MCF 10A (cell line): ENCODE measurements at regions not wholly inside any gene's neighbourhood (a gene's known extent, or its start where the extent isn't known, plus 50 kb on each side); places are given as distances from the start of the nearest gene placed in this dataset.

Source experiments
- BruUV-seq: library from RNA; stranded (reverse); fragments of 400-500 nt; replicated peaks from 2 replicates; lab custom pipeline; 2021; lab: Mats Ljungman, UMichigan
- CTCF ChIA-PET: fragments of 300-600 bp; sonication (Branson Sonifier 250); formaldehyde crosslinking; extraction: SDS; loops from one replicate; lab custom pipeline; 2021; ENCODE audit warnings: antibody characterized with exemption, inconsistent platforms; lab: Yijun Ruan, JAX
- POLR2A ChIA-PET: fragments of 300-600, 350-650 bp; sonication (Branson Sonifier 250); formaldehyde crosslinking; extraction: SDS; loops from one replicate; lab custom pipeline; 2020; ENCODE audit warnings: antibody characterized with exemption, inconsistent platforms; lab: Yijun Ruan, JAX
- DNase-seq: peaks from one replicate; pipeline ENCODE4 v3.0.0-alpha.2; 2018; ENCODE audit not compliant: unreplicated experiment
- H3K27ac Mint-ChIP-seq: one replicate; pipeline ENCODE4 v1.8.0; 2022; ENCODE audit warnings: mild to moderate bottlenecking, low read depth, mixed read lengths; ENCODE audit not compliant: unreplicated experiment
- H3K27me3 Mint-ChIP-seq: one replicate; pipeline ENCODE4 v1.8.0; 2022; ENCODE audit warnings: mixed read lengths; ENCODE audit not compliant: insufficient read depth, unreplicated experiment
- H3K36me3 Mint-ChIP-seq: one replicate; pipeline ENCODE4 v1.8.0; 2022; ENCODE audit warnings: mild to moderate bottlenecking, moderate library complexity, mixed read lengths; ENCODE audit not compliant: insufficient read depth, unreplicated experiment
- H3K4me1 Mint-ChIP-seq: one replicate; pipeline ENCODE4 v1.8.0; 2022; ENCODE audit warnings: mixed read lengths; ENCODE audit not compliant: insufficient read depth, unreplicated experiment
- H3K4me3 Mint-ChIP-seq: one replicate; pipeline ENCODE4 v1.8.0; 2022; ENCODE audit warnings: mild to moderate bottlenecking, moderate library complexity, mixed read lengths; ENCODE audit not compliant: unreplicated experiment
- H3K9me3 Mint-ChIP-seq: one replicate; pipeline ENCODE4 v1.8.0; 2022; ENCODE audit warnings: mixed read lengths; ENCODE audit not compliant: unreplicated experiment
- CTCF ChIP-seq: fragments of 200-600 bp; IDR thresholded peaks from one replicate; pipeline ENCODE4 v1.8.0; 2022; ENCODE audit warnings: antibody characterized with exemption, mild to moderate bottlenecking; ENCODE audit not compliant: unreplicated experiment
- intact Hi-C: fragments of 100-400 bp; cut with micrococcal nuclease; formaldehyde crosslinking; loops from 2 replicates; pipeline ENCODE4 v1.14.1; 2022

GRCh38 chr4:97123573-97123972 is 1019.7 kb downstream of the STPG2 start:
- BruUV-seq, result no TSS peak
- no peak for TF ChIP-seq CTCF
- Mint-ChIP-seq H3K27me3 (no peaks in the 10 kb centered on the region), H3K36me3 (no peaks in the 10 kb centered on the region), H3K27ac (no peak overlapping the region), H3K4me3 (no peak overlapping the region), H3K9me3 (no peaks in the 10 kb centered on the region), H3K4me1 (no peaks in the 10 kb centered on the region)
- ChIA-PET CTCF (interaction anchor here (0.6 kb wide), 1 partner anchor 1957 kb away, joined by 5 read pairs; no protein-coding TSS in a partner anchor), POLR2A (no interaction called here)
- intact Hi-C loops, result no loop called here
- no peak for DNase-seq

- BruUV-seq, result no TSS peak
- Mint-ChIP-seq H3K36me3 (no peaks in the 10 kb centered on the region), H3K4me1 (no peaks in the 10 kb centered on the region), H3K9me3 (no peaks in the 10 kb centered on the region), H3K4me3 (no peak overlapping the region), H3K27ac (peak overlapping the region; percentile 75), H3K27me3 (no peaks in the 10 kb centered on the region)
- ChIA-PET POLR2A (no interaction called here), CTCF (interaction anchor here (0.6 kb wide), 2 partner anchors 973 to 1830 kb away, joined by 3 to 4 read pairs; no protein-coding TSS in a partner anchor)
- TF ChIP-seq CTCF, result no peak
- DNase-seq, result no peak
- intact Hi-C loops, result no loop called here
Measured at GRCh38 chr4:97132435-97132834, 1010.8 kb downstream of the STPG2 start.

GRCh38 chr4:97134456-97134855 is 1008.8 kb downstream of the STPG2 start:
- DNase-seq, result no peak
- H3K27me3 Mint-ChIP-seq, result no peaks in the 10 kb centered on the region
- ChIA-PET POLR2A (no interaction called here), CTCF (no interaction called here)
- H3K4me1 Mint-ChIP-seq, result peaks cover 5% of the 10 kb centered on the region
- TF ChIP-seq CTCF, result no peak
- no peaks in the 10 kb centered on the region for H3K36me3 Mint-ChIP-seq
- H3K4me3 Mint-ChIP-seq, result no peak overlapping the region
- BruUV-seq, result no TSS peak
- intact Hi-C loops, result no loop called here
- peaks cover 14% of the 10 kb centered on the region for H3K9me3 Mint-ChIP-seq
- no peak overlapping the region for H3K27ac Mint-ChIP-seq

GRCh38 chr4:97139791-97140190 is 1003.5 kb downstream of the STPG2 start:
- BruUV-seq, result no TSS peak
- no peak for TF ChIP-seq CTCF
- H3K4me1 Mint-ChIP-seq, result peaks cover 16% of the 10 kb centered on the region
- DNase-seq, result no peak
- H3K27me3 Mint-ChIP-seq, result no peaks in the 10 kb centered on the region
- peaks cover 22% of the 10 kb centered on the region for H3K9me3 Mint-ChIP-seq
- ChIA-PET CTCF (interaction anchor here (0.6 to 4.0 kb wide), 2 partner anchors 13 to 488 kb away, joined by 3 to 15 read pairs; no protein-coding TSS in a partner anchor), POLR2A (no interaction called here)
- no peak overlapping the region for H3K4me3 Mint-ChIP-seq
- H3K36me3 Mint-ChIP-seq, result no peaks in the 10 kb centered on the region
- intact Hi-C loops, result no loop called here
- H3K27ac Mint-ChIP-seq, result peak overlapping the region; percentile 10
